OCI-LY1 (cell line): ENCODE measurements at regions not wholly inside any gene's neighbourhood (a gene's known extent, or its start where the extent isn't known, plus 50 kb on each side); places are given as distances from the start of the nearest gene placed in this dataset.

Experiments
- EZH2 ChIP-seq: fragments of 200-600 bp; sonication (generic), shearing (Covaris generic); IDR thresholded peaks from 2 replicates; pipeline ENCODE4 v1.8.0; 2017; ENCODE audit warnings: borderline replicate concordance, mixed run types, mild to moderate bottlenecking, antibody characterized with exemption, low read length, moderate library complexity, mixed read lengths
- TF ChIP-seq, protein P1 (sequence below): fragments of 200-600 bp; sonication (generic), shearing (Covaris generic); IDR thresholded peaks from 2 replicates; pipeline ENCODE4 v1.5.1; 2017; ENCODE audit warnings: mild to moderate bottlenecking, antibody characterized with exemption, low read length, moderate library complexity, mixed read lengths

GRCh38 chr9:80605793-80606192 is 1034.0 kb downstream of the TLE4 start:
- TF ChIP-seq, protein P1, sequence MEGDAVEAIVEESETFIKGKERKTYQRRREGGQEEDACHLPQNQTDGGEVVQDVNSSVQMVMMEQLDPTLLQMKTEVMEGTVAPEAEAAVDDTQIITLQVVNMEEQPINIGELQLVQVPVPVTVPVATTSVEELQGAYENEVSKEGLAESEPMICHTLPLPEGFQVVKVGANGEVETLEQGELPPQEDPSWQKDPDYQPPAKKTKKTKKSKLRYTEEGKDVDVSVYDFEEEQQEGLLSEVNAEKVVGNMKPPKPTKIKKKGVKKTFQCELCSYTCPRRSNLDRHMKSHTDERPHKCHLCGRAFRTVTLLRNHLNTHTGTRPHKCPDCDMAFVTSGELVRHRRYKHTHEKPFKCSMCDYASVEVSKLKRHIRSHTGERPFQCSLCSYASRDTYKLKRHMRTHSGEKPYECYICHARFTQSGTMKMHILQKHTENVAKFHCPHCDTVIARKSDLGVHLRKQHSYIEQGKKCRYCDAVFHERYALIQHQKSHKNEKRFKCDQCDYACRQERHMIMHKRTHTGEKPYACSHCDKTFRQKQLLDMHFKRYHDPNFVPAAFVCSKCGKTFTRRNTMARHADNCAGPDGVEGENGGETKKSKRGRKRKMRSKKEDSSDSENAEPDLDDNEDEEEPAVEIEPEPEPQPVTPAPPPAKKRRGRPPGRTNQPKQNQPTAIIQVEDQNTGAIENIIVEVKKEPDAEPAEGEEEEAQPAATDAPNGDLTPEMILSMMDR: no peak
- TF ChIP-seq EZH2: no peak
